ENCODE measurements at regions not wholly inside any gene's neighbourhood (a gene's known extent, or its start where the extent isn't known, plus 50 kb on each side); places are given as distances from the start of the nearest gene placed in this dataset.

GRCh38 chr4:3680656-3681055, 85.5 kb upstream of the ADRA2C start:
- Histone ChIP-seq H3K9me3 (ENCODE audit: control insufficient read depth in 4 of 4, insufficient read depth in 3 of 4, low read length in 3 of 4) (no peaks in the 10 kb centered on the region), H3K27ac (ENCODE audit: low read depth in 1 of 2, low read length in 1 of 2) (no peak overlapping the region), H3K9ac (ENCODE audit: insufficient read depth in 1 of 2, low read length in 2 of 2) (no peak overlapping the region), H3K4me1 (ENCODE audit: control insufficient read depth in 5 of 5, insufficient read depth in 5 of 5, low read length in 5 of 5) (peaks cover 0 to 3% (median 0%) of the 10 kb centered on the region in 5 donors), H3K4me3 (no peak overlapping the region), H3K36me3 (ENCODE audit: control insufficient read depth in 4 of 4, insufficient read depth in 4 of 4, low read length in 4 of 4) (no peaks in the 10 kb centered on the region), H3K27me3 (ENCODE audit: control insufficient read depth in 3 of 3, insufficient read depth in 3 of 3, low read length in 2 of 3) (peaks cover 0 to 19% (median 0%) of the 10 kb centered on the region in 3 donors)
- ATAC-seq (ENCODE audit: insufficient read depth, low FRiP score), result no peak
- 87 to 88% methylated on average over 16 of the region's 16 CpGs for WGBS, 2 donors
- TF ChIP-seq CTCF (IDR thresholded peaks at IDR 0.05; ENCODE audit: control extremely low read depth, extremely low read depth), result no peak
- DNase-seq, result no peak

GRCh38 chr4:3679851-3680311, 86.3 kb upstream of the ADRA2C start:
- no peak for TF ChIP-seq CTCF (IDR thresholded peaks at IDR 0.05; ENCODE audit: control extremely low read depth, extremely low read depth)
- Histone ChIP-seq H3K36me3 (ENCODE audit: control insufficient read depth in 4 of 4, insufficient read depth in 4 of 4, low read length in 4 of 4) (no peaks in the 10 kb centered on the region), H3K27ac (ENCODE audit: low read depth in 1 of 2, low read length in 1 of 2) (no peak overlapping the region), H3K9me3 (ENCODE audit: control insufficient read depth in 4 of 4, insufficient read depth in 3 of 4, low read length in 3 of 4) (no peaks in the 10 kb centered on the region), H3K9ac (ENCODE audit: insufficient read depth in 1 of 2, low read length in 2 of 2) (no peak overlapping the region), H3K27me3 (ENCODE audit: control insufficient read depth in 3 of 3, insufficient read depth in 3 of 3, low read length in 2 of 3) (peaks cover 0 to 21% (median 0%) of the 10 kb centered on the region in 3 donors), H3K4me1 (ENCODE audit: control insufficient read depth in 5 of 5, insufficient read depth in 5 of 5, low read length in 5 of 5) (peaks cover 0 to 3% (median 0%) of the 10 kb centered on the region in 5 donors), H3K4me3 (no peak overlapping the region)
- ATAC-seq (ENCODE audit: insufficient read depth, low FRiP score) (no peak), DNase-seq (no peak)
- 77 to 80% methylated on average over 25 of the region's 25 CpGs for WGBS, 2 donors

DNA sequence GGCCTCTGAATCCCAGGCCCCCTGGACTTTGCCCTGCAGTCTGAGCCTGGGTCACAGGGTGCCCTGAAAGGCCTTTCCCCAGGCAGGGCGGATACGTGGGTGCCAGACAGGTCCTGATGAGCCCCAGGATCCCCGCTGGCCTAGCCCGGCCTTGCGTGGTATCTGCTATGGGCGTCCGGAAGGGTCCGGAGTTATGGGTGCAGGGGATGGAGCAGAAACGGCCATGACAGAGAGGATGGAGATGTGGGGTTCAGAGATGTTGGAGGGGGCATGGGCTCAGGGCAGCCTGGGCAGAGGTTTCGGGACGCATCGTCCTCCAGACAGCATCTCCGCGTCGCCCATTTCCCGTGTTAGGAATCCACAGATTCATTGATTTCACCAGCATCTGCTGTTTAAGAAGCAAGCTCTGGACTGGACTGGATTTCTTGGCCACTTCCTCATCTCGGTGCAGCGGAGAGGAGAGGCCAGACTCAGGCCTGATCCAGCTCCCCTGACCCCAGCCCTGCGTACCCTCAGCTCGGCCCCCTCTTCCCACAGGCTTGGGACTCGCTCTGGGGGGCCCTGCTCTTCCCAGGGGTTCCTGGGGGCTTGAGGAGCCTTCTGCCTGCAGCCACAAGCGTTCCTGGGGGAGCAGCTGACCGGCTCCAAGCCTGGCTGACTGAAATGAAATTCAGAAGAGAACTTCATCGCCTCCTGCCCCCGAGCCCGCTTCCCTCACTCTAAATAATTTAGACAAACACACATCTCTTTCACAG, 86.9 kb upstream of the ADRA2C start:
- peaks cover 0 to 21% (median 0%) of the 10 kb centered on the region in 3 donors for H3K27me3 ChIP-seq (ENCODE audit: control insufficient read depth in 3 of 3, insufficient read depth in 3 of 3, low read length in 2 of 3)
- H3K27ac ChIP-seq (ENCODE audit: low read depth in 1 of 2, low read length in 1 of 2), result no peak overlapping the region
- no peak overlapping the region for H3K9ac ChIP-seq (ENCODE audit: insufficient read depth in 1 of 2, low read length in 2 of 2)
- no peaks in the 10 kb centered on the region for H3K36me3 ChIP-seq (ENCODE audit: control insufficient read depth in 4 of 4, insufficient read depth in 4 of 4, low read length in 4 of 4)
- ATAC-seq (ENCODE audit: insufficient read depth, low FRiP score) (no peak), DNase-seq (no peak)
- no peak overlapping the region for H3K4me3 ChIP-seq
- no peaks in the 10 kb centered on the region for H3K9me3 ChIP-seq (ENCODE audit: control insufficient read depth in 4 of 4, insufficient read depth in 3 of 4, low read length in 3 of 4)
- no peak for TF ChIP-seq CTCF (IDR thresholded peaks at IDR 0.05; ENCODE audit: control extremely low read depth, extremely low read depth)
- H3K4me1 ChIP-seq (ENCODE audit: control insufficient read depth in 5 of 5, insufficient read depth in 5 of 5, low read length in 5 of 5), result peaks cover 0 to 6% (median 0%) of the 10 kb centered on the region in 5 donors
- WGBS, 2 donors, result 80 to 87% methylated on average over 26 of the region's 26 CpGs
